ENCODE measurements at regions not wholly inside any gene's neighbourhood (a gene's known extent, or its start where the extent isn't known, plus 50 kb on each side); places are given as distances from the start of the nearest gene placed in this dataset.

DNA sequence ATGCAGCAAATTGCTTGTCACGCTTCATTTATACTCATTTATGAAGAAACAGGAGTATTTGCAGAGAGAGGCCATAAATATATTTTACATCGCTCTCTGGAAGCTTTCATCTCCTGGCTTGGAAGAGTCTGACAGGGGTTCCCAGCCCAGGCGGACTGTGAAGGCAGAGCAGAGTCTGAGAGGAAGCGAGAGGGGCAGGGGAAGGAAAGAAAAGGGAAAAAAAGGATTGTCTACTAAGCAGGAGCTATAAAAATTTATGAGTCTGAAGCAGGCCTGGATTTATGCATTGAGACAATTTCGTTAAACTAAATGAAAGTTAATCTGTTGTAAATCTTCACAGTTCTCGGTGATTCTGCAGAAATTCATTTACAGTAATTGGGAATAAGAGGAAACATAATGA, 143.9 kb upstream of the GYPC start:
- no peak for DNase-seq (ENCODE audit: unreplicated experiment)
- Mint-ChIP-seq H3K27ac (ENCODE audit: low read depth, unreplicated experiment) (no peak overlapping the region), H3K27me3 (ENCODE audit: insufficient read depth, unreplicated experiment) (no peaks in the 10 kb centered on the region), H3K4me1 (ENCODE audit: insufficient read depth, unreplicated experiment) (no peaks in the 10 kb centered on the region), H3K36me3 (ENCODE audit: insufficient read depth, unreplicated experiment) (no peaks in the 10 kb centered on the region), H3K4me3 (ENCODE audit: unreplicated experiment) (no peak overlapping the region), H3K9me3 (ENCODE audit: unreplicated experiment) (no peaks in the 10 kb centered on the region)
- intact Hi-C loops (cut with micrococcal nuclease), result no loop called here
- BruUV-seq (replicated peaks), result no TSS peak
- CTCF ChIA-PET, result no interaction called here
- TF ChIP-seq, protein P1, sequence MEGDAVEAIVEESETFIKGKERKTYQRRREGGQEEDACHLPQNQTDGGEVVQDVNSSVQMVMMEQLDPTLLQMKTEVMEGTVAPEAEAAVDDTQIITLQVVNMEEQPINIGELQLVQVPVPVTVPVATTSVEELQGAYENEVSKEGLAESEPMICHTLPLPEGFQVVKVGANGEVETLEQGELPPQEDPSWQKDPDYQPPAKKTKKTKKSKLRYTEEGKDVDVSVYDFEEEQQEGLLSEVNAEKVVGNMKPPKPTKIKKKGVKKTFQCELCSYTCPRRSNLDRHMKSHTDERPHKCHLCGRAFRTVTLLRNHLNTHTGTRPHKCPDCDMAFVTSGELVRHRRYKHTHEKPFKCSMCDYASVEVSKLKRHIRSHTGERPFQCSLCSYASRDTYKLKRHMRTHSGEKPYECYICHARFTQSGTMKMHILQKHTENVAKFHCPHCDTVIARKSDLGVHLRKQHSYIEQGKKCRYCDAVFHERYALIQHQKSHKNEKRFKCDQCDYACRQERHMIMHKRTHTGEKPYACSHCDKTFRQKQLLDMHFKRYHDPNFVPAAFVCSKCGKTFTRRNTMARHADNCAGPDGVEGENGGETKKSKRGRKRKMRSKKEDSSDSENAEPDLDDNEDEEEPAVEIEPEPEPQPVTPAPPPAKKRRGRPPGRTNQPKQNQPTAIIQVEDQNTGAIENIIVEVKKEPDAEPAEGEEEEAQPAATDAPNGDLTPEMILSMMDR (IDR thresholded peaks at IDR 0.05; ENCODE audit: unreplicated experiment), result no peak
- POLR2A ChIA-PET, result no interaction called here

DNA sequence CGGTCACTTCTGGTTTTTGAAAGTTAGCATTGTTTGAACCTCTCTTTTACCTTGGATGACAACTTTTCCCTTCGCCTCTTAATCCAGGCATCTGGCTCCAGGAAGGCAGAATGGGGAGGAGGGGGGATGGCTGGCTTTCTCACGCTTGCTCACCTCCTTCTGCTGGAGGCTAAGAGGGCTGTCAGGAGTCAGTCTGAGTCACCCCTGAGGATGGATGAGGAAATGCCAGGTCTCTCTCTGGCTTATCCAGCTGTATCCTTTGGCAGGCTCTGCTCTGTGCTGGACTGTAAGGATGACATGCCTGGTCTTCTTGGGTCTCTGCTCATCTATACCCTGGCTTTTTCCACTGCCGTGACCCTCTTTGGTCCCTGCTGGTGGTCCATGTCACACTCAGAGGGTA, 142.9 kb upstream of the GYPC start:
- CTCF ChIA-PET, result no interaction called here
- peak; percentile 85 for DNase-seq (ENCODE audit: unreplicated experiment)
- TF ChIP-seq, protein P1 (IDR thresholded peaks at IDR 0.05; ENCODE audit: unreplicated experiment), result no peak
- Mint-ChIP-seq H3K27ac (ENCODE audit: low read depth, unreplicated experiment) (no peak overlapping the region), H3K27me3 (ENCODE audit: insufficient read depth, unreplicated experiment) (no peaks in the 10 kb centered on the region), H3K36me3 (ENCODE audit: insufficient read depth, unreplicated experiment) (no peaks in the 10 kb centered on the region), H3K4me1 (ENCODE audit: insufficient read depth, unreplicated experiment) (no peaks in the 10 kb centered on the region), H3K4me3 (ENCODE audit: unreplicated experiment) (no peak overlapping the region), H3K9me3 (ENCODE audit: unreplicated experiment) (no peaks in the 10 kb centered on the region)
- intact Hi-C loops (cut with micrococcal nuclease), result no loop called here
- POLR2A ChIA-PET, result interaction anchor here (1.2 kb wide), 1 partner anchor 23 kb away, joined by 3 read pairs; no protein-coding TSS in a partner anchor
- BruUV-seq (replicated peaks), result no TSS peak

- no peak overlapping the region for H3K27ac Mint-ChIP-seq (ENCODE audit: low read depth, unreplicated experiment)
- no TSS peak for BruUV-seq (replicated peaks)
- ChIA-PET CTCF (interaction anchor here (1.8 kb wide), 1 partner anchor 12 kb away, joined by 7 read pairs; no protein-coding TSS in a partner anchor), POLR2A (no interaction called here)
- H3K4me1 Mint-ChIP-seq (ENCODE audit: insufficient read depth, unreplicated experiment), result no peaks in the 10 kb centered on the region
- H3K4me3 Mint-ChIP-seq (ENCODE audit: unreplicated experiment), result no peak overlapping the region
- no peaks in the 10 kb centered on the region for H3K9me3 Mint-ChIP-seq (ENCODE audit: unreplicated experiment)
- no peaks in the 10 kb centered on the region for H3K36me3 Mint-ChIP-seq (ENCODE audit: insufficient read depth, unreplicated experiment)
- TF ChIP-seq, protein P1 (IDR thresholded peaks at IDR 0.05; ENCODE audit: unreplicated experiment), result no peak
- H3K27me3 Mint-ChIP-seq (ENCODE audit: insufficient read depth, unreplicated experiment), result no peaks in the 10 kb centered on the region
- no peak for DNase-seq (ENCODE audit: unreplicated experiment)
- intact Hi-C loops (cut with micrococcal nuclease), result no loop called here
These were observed 140.5 kb upstream of the GYPC start for GRCh38 chr2:126515471-126515870.

GRCh38 chr2:126518196-126518595, 137.8 kb upstream of the GYPC start:
- H3K27ac Mint-ChIP-seq (ENCODE audit: low read depth, unreplicated experiment), result no peak overlapping the region
- H3K36me3 Mint-ChIP-seq (ENCODE audit: insufficient read depth, unreplicated experiment), result no peaks in the 10 kb centered on the region
- no peaks in the 10 kb centered on the region for H3K9me3 Mint-ChIP-seq (ENCODE audit: unreplicated experiment)
- intact Hi-C loops (cut with micrococcal nuclease), result no loop called here
- TF ChIP-seq, protein P1 (IDR thresholded peaks at IDR 0.05; ENCODE audit: unreplicated experiment), result no peak
- ChIA-PET CTCF (interaction anchor here (0.6 kb wide), 1 partner anchor 39 kb away, joined by 3 read pairs; no protein-coding TSS in a partner anchor), POLR2A (no interaction called here)
- no peaks in the 10 kb centered on the region for H3K4me1 Mint-ChIP-seq (ENCODE audit: insufficient read depth, unreplicated experiment)
- no peaks in the 10 kb centered on the region for H3K27me3 Mint-ChIP-seq (ENCODE audit: insufficient read depth, unreplicated experiment)
- no TSS peak for BruUV-seq (replicated peaks)
- no peak overlapping the region for H3K4me3 Mint-ChIP-seq (ENCODE audit: unreplicated experiment)
- no peak for DNase-seq (ENCODE audit: unreplicated experiment)

All from MCF 10A (cell line).